Ureter (tissue), 1 donor: ENCODE measurements at regions not wholly inside any gene's neighbourhood (a gene's known extent, or its start where the extent isn't known, plus 50 kb on each side); places are given as distances from the start of the nearest gene placed in this dataset.
"Not testable (repeated sequence)": the region's sequence is repeated elsewhere in the genome, so short reads cannot be mapped to it uniquely, and the experiment has no call there.

Experiments
- DNase-seq: peaks from one replicate; pipeline ENCODE4 v3.0.0-alpha.2; 2020; ENCODE audit warnings: low spot score
- donor health status: DM: yes; HTN: yes; CAD: no.

DNA sequence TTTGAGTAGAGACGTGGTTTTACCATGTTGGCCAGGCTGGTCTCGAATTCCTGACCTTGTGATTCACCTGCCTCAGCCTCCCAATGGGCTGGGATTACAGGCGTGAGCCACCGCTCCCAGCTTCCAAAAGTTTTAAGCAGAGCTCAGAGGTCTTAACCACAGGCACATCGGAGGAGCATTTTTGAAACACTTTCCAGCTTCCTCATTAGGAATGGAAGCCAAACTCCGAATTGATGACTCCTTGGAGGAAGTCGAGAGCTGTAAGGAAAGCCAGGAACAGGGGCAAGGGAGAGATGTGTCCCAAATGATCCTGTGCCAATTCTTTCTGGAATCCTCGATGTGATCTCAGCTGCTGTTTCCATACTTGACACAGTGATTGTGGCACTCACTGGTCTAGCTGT lies 56.2 kb upstream of the CCZ1B start:
- not testable (repeated sequence) for DNase-seq

DNA sequence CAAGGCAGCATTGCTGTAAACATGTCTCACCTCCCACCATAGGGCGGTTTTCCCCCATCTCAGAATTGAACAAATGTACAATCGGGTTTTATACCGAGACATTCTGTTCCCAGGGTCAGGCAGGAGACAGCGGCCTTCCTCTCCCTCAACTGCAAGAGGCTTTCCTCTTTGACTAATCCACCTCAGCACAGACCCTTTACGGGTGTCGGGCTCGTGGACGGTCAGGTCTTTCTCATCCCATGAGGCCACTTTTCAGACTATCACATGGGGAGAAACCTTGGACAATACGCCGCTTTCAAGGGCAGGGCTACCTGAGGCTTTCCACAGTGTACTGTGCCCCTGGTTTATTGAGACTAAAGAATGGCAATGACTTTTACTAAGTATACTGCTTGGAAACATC lies 57.7 kb upstream of the CCZ1B start:
- not testable (repeated sequence) for DNase-seq

DNA sequence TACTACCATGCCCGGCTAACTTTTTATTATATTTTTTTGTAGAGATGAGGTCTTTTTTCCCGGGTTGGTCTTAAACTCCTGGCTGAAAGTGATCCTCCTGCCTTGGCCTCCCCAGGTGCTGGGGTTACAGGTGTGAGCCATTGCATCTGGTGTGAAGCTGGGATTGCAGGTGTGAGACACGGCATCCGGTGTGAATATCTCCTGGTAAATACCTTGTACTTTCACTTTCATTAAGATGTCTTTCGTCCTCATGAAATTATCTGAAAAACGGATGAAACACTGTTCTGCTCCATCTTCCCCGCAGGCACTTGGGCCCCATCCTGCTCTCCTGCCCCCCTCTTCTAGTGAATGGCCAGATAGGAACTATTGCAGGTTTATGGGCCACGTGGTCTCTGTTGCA lies 60.1 kb upstream of the CCZ1B start:
- DNase-seq: no peak

DNA sequence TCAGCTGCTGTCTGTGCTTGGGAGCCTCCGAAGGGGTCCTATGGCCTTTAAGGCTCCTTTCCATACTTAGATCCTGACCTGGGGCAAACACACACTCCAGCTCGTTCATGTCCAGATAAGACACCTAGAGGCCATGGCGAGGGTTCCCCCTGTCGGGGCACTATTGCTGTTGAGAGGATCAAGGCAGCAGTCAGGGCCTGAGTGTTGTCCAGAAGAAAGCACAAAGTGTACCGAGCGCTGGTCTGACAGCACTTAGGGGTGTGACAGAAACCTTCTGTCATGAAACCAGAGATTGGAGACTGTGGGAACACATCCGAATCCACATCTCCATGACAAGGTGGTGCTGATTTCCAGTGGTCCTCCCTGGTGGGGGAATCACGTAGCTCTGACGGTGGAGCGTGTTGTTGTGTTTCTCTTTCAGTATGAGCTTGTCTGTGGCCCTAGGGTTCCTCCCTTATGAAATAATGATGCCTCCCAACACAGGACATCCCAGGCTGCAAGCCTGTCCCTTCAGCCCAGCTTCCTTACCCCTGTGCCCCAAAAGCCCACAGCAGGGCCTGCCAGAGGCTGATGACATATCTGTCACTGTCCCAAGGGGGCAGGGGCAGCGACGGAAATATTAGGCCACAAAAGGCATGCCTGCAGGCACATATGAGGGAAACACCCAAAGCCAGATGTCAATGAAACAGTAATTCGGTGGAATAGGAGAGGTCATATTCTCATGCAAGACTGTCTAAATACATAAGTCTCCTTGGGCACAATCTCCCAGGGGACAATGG lies 62.4 kb upstream of the CCZ1B start:
- not testable (repeated sequence) for DNase-seq

DNA sequence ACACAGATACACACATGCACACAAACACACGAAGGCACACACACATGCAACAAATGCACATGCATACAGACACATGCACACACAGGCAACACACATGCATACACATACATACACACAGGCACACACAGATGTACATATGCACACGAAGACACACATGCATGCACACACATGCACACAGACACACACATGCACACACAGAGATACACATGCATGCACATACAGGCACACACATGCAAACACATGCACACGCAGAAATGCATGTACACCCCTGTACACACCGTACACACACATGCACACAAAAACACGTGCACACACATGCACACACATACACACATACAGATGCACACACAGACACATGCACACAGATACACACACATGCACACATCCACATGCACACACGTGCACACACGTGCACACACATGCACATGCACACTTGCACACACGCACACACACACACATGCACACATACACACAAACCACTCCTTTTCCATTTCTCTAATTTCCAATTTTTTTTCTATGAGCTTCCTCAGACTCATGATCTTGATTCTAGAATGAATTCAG lies 63.3 kb upstream of the CCZ1B start:
- DNase-seq: no peak

DNA sequence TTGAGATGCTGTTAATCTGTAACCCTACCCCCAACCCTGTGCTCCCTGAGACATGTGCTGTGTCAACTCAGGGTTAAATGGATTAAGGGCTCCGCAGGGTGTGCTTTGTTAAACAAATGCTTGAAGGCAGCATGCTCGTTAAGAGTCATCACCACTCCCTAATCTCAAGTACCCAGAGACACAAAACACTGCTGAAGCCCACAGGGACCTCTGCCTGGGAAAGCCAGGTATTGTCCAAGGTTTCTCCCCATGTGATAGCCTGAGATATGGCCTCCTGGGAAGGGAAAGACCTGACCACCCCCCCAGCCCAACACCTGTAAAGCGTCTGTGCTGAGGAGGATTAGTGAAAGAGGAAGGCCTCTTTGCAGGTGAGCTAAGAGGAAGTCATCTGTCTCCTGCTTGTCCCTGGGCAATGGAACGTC lies 76.0 kb upstream of the CCZ1B start:
- not testable (repeated sequence) for DNase-seq

DNA sequence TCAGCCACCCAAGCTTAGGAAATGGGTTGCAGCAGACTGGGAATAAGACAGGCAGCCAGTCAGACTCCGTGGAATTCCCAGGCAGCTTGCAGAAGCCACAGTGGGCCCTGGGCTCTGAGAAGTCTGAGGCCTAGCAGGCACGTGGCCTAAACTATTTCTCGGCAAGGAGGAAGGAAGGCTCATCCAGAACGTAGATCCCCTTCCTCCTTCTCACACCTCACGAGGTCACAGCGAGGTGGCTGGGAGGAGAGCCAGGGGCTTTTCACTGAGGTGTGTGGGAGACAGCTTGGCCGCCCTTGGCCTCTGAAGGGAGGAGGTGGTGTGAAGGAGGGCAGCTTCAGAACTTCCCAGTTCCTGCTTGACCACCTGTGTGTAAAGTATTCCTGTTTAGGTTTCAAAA lies 77.2 kb upstream of the CCZ1B start:
- DNase-seq: not testable (repeated sequence)

DNA sequence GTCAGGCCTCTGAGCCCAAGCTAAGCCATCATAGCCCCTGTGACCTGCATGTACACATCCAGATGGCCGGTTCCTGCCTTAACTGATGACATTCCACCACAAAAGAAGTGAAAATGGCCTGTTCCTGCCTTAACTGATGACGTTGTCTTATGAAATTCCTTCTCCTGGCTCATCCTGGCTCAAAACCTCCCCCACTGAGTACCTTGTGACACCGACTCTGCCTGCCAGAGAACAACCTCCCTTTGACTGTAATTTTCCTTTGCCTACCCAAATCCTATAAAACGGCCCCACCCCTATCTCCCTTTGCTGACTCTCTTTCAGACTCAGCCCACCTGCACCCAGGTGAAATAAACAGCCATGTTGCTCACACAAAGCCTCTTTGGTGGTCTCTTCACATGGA lies 77.7 kb upstream of the CCZ1B start:
- not testable (repeated sequence) for DNase-seq

DNA sequence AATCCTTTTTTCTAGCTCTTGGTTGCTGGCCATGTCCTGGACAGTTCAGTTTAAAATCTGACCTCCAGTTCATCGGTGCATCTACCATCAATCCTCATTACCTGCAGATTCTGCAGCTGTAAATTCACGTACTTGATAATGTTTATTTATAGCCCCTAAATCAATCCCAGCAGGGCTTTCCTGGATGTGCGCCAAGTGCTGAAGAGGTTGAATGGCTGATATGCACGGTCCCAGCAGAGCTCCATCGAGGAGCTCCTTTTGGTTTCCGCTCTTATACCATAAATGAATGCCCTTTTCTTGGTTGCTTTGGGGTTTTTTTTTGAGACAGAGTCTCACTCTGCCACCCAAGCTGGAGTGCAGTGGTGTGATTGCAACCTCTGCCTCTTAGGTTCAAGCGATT lies 91.2 kb upstream of the CCZ1B start:
- no peak for DNase-seq

DNA sequence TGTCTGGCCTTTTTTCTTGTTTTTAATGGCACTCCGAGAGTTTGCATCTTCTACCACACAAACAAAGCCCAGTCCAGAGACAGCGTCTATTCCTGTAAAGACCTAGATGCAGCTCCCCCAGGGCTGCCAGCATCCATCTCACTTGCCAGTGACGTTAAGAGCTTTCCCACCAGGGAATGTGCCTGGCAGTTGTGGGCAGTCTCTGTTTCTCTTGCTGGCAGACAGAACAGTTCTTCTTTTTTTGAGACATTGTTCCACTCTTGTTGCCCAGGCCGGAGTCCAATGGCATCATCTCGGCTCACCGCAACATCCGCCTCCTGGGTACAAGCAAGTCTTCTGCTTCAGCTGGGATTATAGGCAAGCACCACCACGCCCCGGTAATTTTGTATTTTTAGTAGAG lies 93.1 kb upstream of the CCZ1B start:
- not testable (repeated sequence) for DNase-seq

DNA sequence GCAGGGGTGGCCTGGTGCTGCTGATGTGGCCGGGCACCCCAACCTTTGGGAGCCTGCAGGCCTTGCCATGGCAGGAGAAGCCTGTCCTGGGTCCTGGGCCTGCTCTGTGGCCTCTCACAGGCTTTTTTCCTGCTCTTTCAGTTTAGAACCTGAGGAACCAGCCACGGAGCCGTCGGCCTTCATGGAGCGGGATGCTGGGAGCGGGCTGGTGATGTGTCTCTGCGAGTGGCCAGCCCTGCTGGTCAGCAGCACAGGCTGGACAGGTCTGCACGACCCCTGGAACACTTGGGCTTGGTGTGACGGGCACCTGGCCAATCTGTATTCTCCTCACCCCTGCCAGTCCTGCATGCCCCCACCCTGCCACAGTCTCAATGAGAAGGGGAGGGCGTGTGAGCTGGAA lies 98.4 kb upstream of the CCZ1B start:
- not testable (repeated sequence) for DNase-seq

DNA sequence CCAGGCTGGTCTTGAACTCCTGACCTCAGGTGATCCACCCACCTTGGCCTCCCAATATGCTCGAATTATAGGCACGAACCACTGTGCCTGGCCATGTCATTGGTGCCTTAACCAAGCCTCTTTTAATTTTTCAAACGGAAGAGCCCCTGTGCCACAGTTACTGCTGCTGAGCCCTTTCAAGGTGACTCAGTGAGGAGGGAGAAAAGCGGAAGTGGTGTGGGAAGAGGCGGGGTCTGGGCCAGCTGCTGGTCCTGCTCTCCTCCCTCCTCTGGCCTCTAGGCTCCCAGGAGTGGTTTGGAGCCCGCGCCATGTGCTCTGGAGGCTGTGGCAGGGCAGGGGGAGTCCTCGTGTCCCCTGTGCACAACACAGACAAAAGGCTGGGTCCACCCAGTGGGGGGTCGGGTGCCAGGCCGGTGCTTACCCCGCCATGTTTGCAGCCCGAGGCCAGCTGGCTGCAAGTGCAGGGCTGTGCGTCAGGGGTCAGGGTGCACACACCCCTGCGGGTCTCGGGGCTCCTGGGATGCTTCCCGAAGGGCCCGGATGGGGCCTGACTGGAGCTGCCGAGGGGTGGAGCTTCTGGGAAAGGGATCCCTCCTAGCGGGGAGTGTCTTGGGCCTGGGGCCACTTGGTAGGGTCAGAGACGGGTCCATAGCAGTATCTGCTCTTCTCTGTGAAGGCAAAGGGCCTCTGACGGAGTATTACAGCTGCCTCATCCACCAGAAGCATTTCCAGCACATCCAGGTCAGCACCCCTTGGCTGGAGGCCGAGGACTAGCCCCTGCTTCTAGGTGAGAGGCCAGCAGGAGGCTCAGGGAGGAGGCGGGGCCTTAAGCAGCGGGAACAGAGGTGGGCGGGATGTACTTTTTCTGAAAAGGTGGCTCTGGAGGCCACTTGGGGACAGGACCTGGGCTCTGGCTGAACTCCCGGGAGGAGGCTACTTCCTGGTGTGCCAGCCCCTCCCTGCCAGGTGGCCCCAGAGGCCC lies 100.4 kb upstream of the CCZ1B start:
- DNase-seq: not testable (repeated sequence)

DNA sequence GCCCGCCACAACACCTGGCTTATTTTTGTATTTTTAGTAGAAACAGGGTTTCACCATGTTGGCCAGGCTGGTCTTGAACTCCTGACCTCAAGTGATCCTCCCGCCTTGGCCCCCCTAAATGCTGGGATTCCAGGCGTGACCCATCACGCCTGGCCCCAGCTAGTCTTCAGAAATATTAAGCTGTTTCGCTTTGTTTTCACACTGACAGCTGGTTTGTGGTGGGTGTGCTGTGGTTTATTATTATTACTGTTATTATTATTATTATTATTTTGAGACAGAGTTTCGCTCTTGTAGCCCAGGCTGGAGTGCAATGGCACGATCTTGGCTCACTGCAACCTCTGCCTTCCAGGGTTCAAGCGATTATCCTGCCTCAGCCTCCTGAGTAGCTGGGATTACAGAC lies 101.6 kb upstream of the CCZ1B start:
- not testable (repeated sequence) for DNase-seq

DNA sequence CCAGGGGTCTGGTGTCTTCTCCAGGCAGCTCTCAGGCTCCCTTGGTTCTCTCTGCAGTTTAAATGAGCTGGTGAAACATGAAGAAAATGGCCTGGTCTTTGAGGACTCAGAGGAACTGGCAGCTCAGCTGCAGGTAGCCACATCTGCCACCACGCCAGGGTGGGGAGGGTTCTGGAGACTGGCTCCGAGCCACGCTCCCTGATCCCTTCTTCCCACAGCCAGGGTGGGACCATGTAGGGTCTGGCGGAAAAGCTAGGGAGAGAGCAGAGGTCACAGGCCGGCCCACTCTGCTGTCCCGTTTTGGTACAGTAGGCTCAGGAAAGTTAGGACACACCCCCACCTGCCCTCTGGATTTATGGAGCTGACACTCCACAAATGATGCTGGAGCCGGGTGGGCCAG lies 103.5 kb upstream of the CCZ1B start:
- not testable (repeated sequence) for DNase-seq

DNA sequence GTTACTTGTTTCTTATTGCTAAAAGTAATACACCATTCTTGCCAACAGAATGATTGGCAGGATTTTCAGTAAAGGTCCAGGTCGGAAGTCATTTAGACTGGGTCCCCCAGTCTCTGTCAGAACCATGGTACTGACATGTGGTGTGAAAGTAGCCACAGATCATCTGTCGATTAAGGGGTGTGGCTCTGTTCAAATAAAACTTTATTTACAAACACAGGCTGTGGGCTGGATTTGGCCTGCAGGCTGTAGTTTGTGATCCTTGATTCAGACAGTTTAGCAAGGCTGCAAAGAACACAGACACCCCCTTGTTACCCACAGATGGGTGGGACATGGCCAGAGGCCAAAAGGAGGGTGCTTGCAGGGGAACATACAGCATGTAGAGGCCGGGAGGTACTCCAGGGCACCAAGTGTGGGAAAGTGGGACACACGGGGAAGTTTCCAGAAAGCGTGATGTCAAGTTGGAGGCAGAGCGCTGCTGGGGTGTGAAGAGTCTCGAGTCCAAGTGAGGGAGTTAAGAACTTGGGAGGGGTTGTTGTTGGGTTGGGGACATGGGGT lies 104.1 kb upstream of the CCZ1B start:
- DNase-seq: not testable (repeated sequence)

DNA sequence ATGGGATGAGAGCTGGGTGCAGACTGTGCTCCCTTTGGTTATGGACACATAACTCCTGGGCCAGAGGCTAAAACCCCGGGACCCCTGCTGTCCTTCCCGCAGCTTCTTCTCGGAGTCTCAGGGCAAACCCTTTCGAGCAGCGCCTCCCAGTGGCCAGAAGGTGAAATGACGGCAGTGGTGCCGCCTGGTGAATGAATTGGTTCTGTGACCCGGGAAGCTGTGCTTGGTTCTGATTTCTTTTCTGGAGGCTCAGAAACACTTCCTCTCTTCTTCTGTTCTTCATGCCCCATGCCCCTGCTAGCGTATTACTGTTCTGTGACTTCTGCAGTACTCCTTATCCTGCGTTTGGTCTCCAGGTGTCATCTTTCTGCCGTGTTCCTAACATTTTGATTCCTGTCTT lies 104.7 kb upstream of the CCZ1B start:
- not testable (repeated sequence) for DNase-seq

DNA sequence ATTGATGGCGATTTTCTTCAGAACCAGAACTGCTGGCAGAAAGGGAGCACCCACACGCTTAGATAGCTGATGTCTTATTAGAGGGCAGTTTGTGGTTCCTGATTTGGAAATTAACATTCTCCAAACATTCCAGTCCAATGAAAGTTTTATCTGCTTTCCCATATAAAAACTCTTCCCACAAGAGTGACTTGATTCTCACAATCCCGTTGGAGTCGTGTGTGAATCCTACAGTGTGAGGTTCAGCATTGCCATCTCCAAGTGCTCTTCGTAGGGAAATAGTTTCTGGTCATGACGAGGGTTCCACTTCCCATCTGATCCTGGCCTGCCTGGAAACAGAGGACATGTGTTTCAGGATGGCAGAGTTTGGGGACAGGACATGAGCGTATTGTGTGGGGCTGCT lies 105.4 kb upstream of the CCZ1B start:
- DNase-seq: not testable (repeated sequence)

DNA sequence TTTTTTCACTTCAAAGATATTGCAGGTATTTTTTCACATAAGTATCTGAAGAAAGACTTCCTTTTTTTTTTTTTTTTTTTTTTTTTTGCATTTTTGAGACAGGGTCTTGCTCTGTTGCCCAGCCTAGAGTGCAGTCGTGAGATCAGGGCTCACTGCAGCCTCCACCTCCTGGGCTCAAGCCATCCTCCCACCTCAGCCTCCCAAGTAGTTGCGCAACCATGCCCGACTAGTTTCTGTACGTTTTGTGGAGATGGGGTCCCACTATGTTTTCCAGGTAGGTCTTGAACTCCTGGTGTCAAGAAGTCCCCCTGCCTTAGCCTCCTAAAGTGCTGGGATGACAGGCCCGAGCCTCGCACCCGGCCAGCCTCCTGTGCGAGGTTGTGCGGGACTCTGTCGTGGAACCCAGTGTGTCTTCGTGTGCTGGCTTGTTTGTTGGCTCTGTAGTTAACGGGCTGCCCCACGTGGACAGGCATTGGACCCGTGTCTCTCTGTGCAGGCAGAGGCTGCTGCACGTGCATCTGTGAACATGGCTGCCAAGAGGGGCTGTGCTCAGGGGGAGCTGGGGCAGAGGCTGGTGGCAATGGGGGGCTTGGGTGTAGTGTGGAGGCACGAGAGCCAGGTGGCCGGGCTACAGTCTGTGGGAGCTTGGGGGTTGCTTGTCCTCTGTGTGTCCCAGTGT lies 108.0 kb upstream of the CCZ1B start:
- not testable (repeated sequence) for DNase-seq

DNA sequence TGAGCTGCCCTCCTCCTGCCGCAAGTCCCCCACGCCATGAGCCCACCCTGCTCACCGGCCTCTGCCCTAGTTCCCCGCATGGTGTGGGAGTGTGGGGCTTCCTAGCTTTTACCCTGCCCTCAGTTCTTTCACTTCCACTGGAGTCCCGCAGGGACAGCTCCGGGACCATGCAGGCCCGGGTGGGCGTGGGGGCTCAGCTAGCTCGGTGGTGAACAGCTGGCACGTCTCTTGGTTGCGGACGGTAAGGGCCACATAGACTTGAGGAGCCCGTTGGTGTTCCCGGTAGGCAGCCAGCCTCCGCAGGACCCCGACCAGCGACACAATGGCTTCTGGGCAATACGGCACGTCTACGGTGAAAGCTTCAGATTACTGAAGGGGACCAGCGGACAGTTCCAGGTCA lies 108.9 kb upstream of the CCZ1B start:
- DNase-seq: no peak

DNA sequence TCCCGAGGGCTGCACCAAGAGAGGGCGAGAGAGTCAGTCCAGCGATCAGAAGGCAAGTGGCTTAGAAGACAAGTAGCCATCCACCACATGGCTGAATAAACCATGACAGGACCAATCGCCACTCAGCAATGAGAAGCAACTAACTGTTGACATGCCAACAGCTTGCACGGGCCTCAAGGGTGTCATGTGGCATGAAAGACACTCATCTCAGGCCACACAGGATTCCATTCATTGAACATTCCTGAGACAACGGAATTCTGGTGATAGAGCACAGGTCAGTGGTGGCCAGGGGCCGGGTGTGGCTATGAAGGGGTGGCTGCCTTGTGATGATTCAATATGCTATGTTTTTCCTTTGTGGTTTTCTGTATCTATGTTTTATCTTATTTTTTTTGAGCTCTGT lies 110.6 kb upstream of the CCZ1B start:
- not testable (repeated sequence) for DNase-seq

DNA sequence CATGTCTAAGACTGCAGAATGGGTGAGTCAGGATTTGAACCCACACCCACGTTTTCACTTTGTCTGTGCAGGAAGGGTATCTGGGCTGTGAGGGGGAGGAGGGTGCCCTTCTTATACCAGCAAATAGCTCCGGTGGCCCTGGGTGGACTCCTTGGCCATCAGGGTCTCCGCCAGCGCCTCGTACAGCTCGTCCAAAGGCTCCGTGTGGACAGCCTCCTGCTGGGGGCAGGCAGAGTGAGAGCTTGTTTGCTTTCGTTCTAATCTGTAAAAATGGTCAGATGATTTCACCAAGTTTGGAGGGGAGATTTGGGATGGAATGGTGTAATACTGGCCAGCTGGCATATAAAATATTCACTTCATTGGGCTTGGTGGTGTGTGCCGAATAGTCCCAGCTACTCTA lies 111.7 kb upstream of the CCZ1B start:
- DNase-seq: not testable (repeated sequence)
